Breast epithelium (tissue), 4 donors: ENCODE measurements at regions not wholly inside any gene's neighbourhood (a gene's known extent, or its start where the extent isn't known, plus 50 kb on each side); places are given as distances from the start of the nearest gene placed in this dataset.

Experiments used
- DNase-seq, 2 donors: peaks; one replicate each; pipeline ENCODE4 v3.0.0-alpha.2; 2019; ENCODE audit warnings: low spot score in 2 of 2
- H3K27ac ChIP-seq, 2 donors: fragments of 200-600 bp; sonication (generic) in 1 of 2; one replicate each; pipeline ENCODE4 v1.5.1; 2016 to 2019; ENCODE audit warnings: mild to moderate bottlenecking in 1 of 2
- H3K27me3 ChIP-seq, 2 donors: fragments of 200-600 bp; sonication (generic) in 1 of 2; one replicate each; pipeline versions ENCODE4 v1.5.1 to v1.6.0; 2017 to 2019; ENCODE audit warnings: control low read depth in 1 of 2, mild to moderate bottlenecking in 1 of 2
- H3K36me3 ChIP-seq: fragments of 200-600 bp; one replicate; pipeline ENCODE4 v1.5.1; 2019
- H3K4me1 ChIP-seq, 2 donors: fragments of 200-600 bp; sonication (generic); one replicate each; pipeline ENCODE4 v1.5.1; 2016 to 2019; ENCODE audit warnings: control low read depth in 1 of 2
- H3K4me3 ChIP-seq, 3 donors: fragments of 200-600 bp; sonication (generic); 1 replicate in 2 of 3; 2 replicates in 1 of 3; pipeline ENCODE4 v1.5.1; 2016 to 2019; ENCODE audit warnings: mild to moderate bottlenecking in 3 of 3, moderate library complexity in 2 of 3
- H3K9me3 ChIP-seq, 2 donors: fragments of 200-600 bp; sonication (generic) in 1 of 2; one replicate each; pipeline ENCODE4 v1.5.1; 2016 to 2019; ENCODE audit warnings: control low read depth in 1 of 2
- POLR2A ChIP-seq: fragments of 450-650 bp; IDR thresholded peaks from one replicate; pipeline ENCODE4 v1.6.1; 2016; ENCODE audit warnings: antibody characterized with exemption, mild to moderate bottlenecking, moderate library complexity
- POLR2AphosphoS5 ChIP-seq, 3 donors: sonication (generic); formaldehyde crosslinking; IDR thresholded peaks; one replicate each; pipeline ENCODE4 v1.6.1; 2017; ENCODE audit warnings: antibody characterized with exemption in 3 of 3
- intact Hi-C: fragments of 100-400 bp; cut with DNase I; formaldehyde crosslinking; loops from one replicate; pipeline ENCODE4 v1.15.1; 2023; ENCODE audit warnings: low total_unique reads
- TF ChIP-seq, protein P1 (sequence below), 3 donors: fragments of 450-650 bp; IDR thresholded peaks; one replicate each; pipeline ENCODE4 v1.5.1; 2016 to 2017; ENCODE audit warnings: antibody characterized with exemption in 3 of 3, mild to moderate bottlenecking in 3 of 3, moderate library complexity in 3 of 3

DNA sequence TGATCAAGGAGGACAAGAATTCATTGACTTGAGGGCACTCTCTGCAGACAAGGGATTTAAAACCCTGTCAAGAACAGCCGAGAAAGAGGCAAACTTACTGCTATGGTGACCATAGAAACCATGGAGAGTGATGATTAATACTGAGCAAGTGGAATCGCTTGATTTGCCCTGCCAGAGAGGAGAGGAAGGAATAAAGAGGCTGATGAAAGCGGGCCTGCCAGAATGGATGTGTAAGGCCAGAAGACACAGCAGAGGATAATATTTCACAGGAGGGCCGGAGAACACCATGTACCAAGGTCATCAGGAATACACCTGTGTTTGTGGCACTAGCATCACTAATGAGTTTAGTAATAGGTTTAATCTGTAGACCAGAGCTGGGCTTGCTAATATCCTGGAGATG is 221.8 kb upstream of the DCN start:
- TF ChIP-seq, protein P1, sequence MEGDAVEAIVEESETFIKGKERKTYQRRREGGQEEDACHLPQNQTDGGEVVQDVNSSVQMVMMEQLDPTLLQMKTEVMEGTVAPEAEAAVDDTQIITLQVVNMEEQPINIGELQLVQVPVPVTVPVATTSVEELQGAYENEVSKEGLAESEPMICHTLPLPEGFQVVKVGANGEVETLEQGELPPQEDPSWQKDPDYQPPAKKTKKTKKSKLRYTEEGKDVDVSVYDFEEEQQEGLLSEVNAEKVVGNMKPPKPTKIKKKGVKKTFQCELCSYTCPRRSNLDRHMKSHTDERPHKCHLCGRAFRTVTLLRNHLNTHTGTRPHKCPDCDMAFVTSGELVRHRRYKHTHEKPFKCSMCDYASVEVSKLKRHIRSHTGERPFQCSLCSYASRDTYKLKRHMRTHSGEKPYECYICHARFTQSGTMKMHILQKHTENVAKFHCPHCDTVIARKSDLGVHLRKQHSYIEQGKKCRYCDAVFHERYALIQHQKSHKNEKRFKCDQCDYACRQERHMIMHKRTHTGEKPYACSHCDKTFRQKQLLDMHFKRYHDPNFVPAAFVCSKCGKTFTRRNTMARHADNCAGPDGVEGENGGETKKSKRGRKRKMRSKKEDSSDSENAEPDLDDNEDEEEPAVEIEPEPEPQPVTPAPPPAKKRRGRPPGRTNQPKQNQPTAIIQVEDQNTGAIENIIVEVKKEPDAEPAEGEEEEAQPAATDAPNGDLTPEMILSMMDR (IDR thresholded peaks at IDR 0.05): no peak
- no peak for TF ChIP-seq POLR2A
- TF ChIP-seq POLR2AphosphoS5 (IDR thresholded peaks at IDR 0.05): no peak
- Histone ChIP-seq H3K27me3 (no peaks in the 10 kb centered on the region), H3K36me3 (no peaks in the 10 kb centered on the region), H3K27ac (no peak overlapping the region), H3K4me3 (no peak overlapping the region), H3K9me3 (peaks cover 0 to 11% of the 10 kb centered on the region in 2 donors), H3K4me1 (no peaks in the 10 kb centered on the region)
- intact Hi-C loops: no loop called here
- no peak for DNase-seq

- TF ChIP-seq POLR2A (no peak), POLR2AphosphoS5 (IDR thresholded peaks at IDR 0.05) (no peak)
- TF ChIP-seq, protein P1 (IDR thresholded peaks at IDR 0.05): no peak
- no peak for DNase-seq
- intact Hi-C loops: no loop called here
- Histone ChIP-seq H3K9me3 (peaks cover 0 to 4% of the 10 kb centered on the region in 2 donors), H3K36me3 (no peaks in the 10 kb centered on the region), H3K4me1 (no peaks in the 10 kb centered on the region), H3K4me3 (no peak overlapping the region), H3K27ac (no peak overlapping the region), H3K27me3 (no peaks in the 10 kb centered on the region)
These were observed 218.6 kb upstream of the DCN start for GRCh38 chr12:91401190-91401589.

GRCh38 chr12:91400271-91400670 is 217.7 kb upstream of the DCN start:
- no peak for DNase-seq
- Histone ChIP-seq H3K4me1 (no peaks in the 10 kb centered on the region), H3K27ac (no peak overlapping the region), H3K36me3 (no peaks in the 10 kb centered on the region), H3K9me3 (no peaks in the 10 kb centered on the region), H3K4me3 (no peak overlapping the region), H3K27me3 (no peaks in the 10 kb centered on the region)
- intact Hi-C loops: no loop called here
- TF ChIP-seq POLR2AphosphoS5 (IDR thresholded peaks at IDR 0.05) (no peak), POLR2A (no peak)
- TF ChIP-seq, protein P1 (IDR thresholded peaks at IDR 0.05): no peak

DNA sequence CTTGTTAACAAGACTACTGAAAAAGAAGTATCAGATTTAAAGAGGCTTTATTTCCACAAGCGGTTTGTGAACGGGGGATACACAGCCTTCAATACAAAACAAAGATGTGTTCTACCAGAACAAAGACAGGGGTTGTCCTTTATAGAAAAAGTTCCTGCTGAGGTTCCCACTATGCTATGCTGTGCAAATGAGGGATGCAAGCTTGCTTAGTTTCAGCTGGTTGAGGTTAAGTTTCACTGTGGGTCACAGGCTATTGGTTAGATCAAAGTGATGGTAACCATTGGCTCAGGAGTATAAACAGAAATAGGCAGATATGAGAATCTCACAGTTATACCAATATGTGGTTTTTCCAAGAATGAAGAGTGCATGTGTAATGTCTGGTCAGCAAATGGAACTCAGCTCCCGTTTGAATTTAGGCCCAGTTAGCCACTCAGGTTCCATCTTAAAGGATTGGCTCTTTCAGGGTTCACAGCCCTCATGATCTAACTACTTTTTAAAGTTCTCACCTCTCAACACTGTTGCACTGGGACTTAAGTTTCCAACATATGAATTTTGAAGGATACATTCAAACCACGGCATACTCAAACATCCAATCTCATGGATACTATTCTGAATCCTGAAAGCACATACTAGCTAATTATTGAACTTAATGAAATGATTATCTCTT is 215.4 kb upstream of the DCN start:
- Histone ChIP-seq H3K36me3 (no peaks in the 10 kb centered on the region), H3K4me3 (no peak overlapping the region), H3K4me1 (no peaks in the 10 kb centered on the region), H3K9me3 (no peaks in the 10 kb centered on the region), H3K27me3 (no peaks in the 10 kb centered on the region), H3K27ac (no peak overlapping the region)
- TF ChIP-seq POLR2AphosphoS5 (IDR thresholded peaks at IDR 0.05) (no peak), POLR2A (no peak)
- TF ChIP-seq, protein P1 (IDR thresholded peaks at IDR 0.05): no peak
- no peak for DNase-seq
- intact Hi-C loops: no loop called here

DNA sequence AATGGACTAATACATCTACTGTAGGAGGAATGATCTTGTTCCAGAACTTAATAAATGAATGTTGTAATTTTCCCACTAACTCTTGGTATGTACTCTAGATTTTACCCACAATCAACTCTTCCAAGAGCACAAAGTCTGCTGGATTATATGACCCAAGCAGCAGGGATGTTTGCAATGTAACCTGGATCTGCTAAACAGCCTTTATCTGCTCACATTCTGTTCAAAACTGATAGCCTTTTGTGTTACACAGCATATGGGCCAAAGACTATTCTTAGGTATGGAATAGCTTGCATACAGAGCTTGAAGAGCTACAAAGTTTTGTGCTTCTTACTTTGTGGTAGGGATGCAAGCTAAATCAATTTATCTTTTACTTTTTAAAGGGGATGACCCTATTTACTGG is 213.7 kb upstream of the DCN start:
- H3K27me3 ChIP-seq: no peaks in the 10 kb centered on the region
- H3K27ac ChIP-seq: no peak overlapping the region
- no peaks in the 10 kb centered on the region for H3K9me3 ChIP-seq
- DNase-seq: no peak
- H3K4me1 ChIP-seq: no peaks in the 10 kb centered on the region
- H3K36me3 ChIP-seq: no peaks in the 10 kb centered on the region
- no peak for TF ChIP-seq POLR2A
- TF ChIP-seq, protein P1 (IDR thresholded peaks at IDR 0.05): no peak
- TF ChIP-seq POLR2AphosphoS5 (IDR thresholded peaks at IDR 0.05): no peak
- intact Hi-C loops: no loop called here
- no peak overlapping the region for H3K4me3 ChIP-seq
